ENCODE measurements at regions not wholly inside any gene's neighbourhood (a gene's known extent, or its start where the extent isn't known, plus 50 kb on each side); places are given as distances from the start of the nearest gene placed in this dataset.

DNA sequence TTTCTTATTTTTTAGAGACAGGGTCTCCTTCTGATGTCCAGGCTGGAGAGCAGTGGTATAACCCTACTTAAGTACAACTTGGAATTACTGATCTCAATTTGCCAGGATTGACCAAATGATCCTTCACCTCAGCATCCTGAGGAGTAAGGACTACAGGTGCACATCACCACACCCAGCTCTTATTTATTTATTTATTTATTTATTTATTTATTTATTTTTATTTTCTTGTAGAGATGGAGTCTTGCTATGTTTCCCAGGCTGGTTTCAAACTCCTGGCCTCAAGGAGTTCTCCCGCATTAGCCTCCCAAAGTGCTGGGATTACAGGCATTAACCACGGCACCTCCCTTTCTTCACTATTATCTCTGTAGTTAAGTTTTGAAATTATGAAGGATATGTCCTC lies 117.5 kb upstream of the NEGR1 start:
- Histone ChIP-seq H3K9me2 (ENCODE audit: insufficient read depth, low read length) (no peaks in the 10 kb centered on the region), H2AFZ (ENCODE audit: low read depth, low read length) (no peak overlapping the region), H3K9me3 (ENCODE audit: low read length) (no peaks in the 10 kb centered on the region), H3K27ac (ENCODE audit: low read length) (no peak overlapping the region), H4K20me1 (ENCODE audit: insufficient read depth) (no peaks in the 10 kb centered on the region), H3F3A (ENCODE audit: insufficient read depth, low read length, poor library complexity, severe bottlenecking) (no peaks in the 10 kb centered on the region), H3K36me3 (ENCODE audit: insufficient read depth, low read length) (no peaks in the 10 kb centered on the region), H3K79me2 (replicated peaks; ENCODE audit: insufficient read depth, low read length) (no peaks in the 10 kb centered on the region), H3K4me3 (ENCODE audit: low read length) (no peak overlapping the region), H3K4me2 (ENCODE audit: low read length) (no peak overlapping the region), H3K27me3 (ENCODE audit: insufficient read depth, low read depth, low read length) (no peaks in the 10 kb centered on the region), H3K9ac (ENCODE audit: low read length) (no peak overlapping the region)
- TF ChIP-seq EP300 (conservative IDR thresholded peaks at IDR 0.05; ENCODE audit: poor library complexity, severe bottlenecking) (no peak), RAD21 (conservative IDR thresholded peaks at IDR 0.05) (no peak), EZH2 (IDR thresholded peaks at IDR 0.05; ENCODE audit: borderline replicate concordance, insufficient read depth, low read length, poor library complexity, severe bottlenecking) (no peak), TAF1 (IDR thresholded peaks at IDR 0.05; ENCODE audit: low read depth) (no peak), POLR2AphosphoS5 (IDR thresholded peaks at IDR 0.05) (no peak), MXI1 (conservative IDR thresholded peaks at IDR 0.05; ENCODE audit: poor library complexity, severe bottlenecking) (no peak), SMC3 (conservative IDR thresholded peaks at IDR 0.05; ENCODE audit: poor library complexity) (no peak)
- TF ChIP-seq, protein P1, sequence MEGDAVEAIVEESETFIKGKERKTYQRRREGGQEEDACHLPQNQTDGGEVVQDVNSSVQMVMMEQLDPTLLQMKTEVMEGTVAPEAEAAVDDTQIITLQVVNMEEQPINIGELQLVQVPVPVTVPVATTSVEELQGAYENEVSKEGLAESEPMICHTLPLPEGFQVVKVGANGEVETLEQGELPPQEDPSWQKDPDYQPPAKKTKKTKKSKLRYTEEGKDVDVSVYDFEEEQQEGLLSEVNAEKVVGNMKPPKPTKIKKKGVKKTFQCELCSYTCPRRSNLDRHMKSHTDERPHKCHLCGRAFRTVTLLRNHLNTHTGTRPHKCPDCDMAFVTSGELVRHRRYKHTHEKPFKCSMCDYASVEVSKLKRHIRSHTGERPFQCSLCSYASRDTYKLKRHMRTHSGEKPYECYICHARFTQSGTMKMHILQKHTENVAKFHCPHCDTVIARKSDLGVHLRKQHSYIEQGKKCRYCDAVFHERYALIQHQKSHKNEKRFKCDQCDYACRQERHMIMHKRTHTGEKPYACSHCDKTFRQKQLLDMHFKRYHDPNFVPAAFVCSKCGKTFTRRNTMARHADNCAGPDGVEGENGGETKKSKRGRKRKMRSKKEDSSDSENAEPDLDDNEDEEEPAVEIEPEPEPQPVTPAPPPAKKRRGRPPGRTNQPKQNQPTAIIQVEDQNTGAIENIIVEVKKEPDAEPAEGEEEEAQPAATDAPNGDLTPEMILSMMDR (IDR thresholded peaks at IDR 0.05; ENCODE audit: poor library complexity, severe bottlenecking) = no peak
- TF ChIP-seq, protein P2, sequence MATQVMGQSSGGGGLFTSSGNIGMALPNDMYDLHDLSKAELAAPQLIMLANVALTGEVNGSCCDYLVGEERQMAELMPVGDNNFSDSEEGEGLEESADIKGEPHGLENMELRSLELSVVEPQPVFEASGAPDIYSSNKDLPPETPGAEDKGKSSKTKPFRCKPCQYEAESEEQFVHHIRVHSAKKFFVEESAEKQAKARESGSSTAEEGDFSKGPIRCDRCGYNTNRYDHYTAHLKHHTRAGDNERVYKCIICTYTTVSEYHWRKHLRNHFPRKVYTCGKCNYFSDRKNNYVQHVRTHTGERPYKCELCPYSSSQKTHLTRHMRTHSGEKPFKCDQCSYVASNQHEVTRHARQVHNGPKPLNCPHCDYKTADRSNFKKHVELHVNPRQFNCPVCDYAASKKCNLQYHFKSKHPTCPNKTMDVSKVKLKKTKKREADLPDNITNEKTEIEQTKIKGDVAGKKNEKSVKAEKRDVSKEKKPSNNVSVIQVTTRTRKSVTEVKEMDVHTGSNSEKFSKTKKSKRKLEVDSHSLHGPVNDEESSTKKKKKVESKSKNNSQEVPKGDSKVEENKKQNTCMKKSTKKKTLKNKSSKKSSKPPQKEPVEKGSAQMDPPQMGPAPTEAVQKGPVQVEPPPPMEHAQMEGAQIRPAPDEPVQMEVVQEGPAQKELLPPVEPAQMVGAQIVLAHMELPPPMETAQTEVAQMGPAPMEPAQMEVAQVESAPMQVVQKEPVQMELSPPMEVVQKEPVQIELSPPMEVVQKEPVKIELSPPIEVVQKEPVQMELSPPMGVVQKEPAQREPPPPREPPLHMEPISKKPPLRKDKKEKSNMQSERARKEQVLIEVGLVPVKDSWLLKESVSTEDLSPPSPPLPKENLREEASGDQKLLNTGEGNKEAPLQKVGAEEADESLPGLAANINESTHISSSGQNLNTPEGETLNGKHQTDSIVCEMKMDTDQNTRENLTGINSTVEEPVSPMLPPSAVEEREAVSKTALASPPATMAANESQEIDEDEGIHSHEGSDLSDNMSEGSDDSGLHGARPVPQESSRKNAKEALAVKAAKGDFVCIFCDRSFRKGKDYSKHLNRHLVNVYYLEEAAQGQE (IDR thresholded peaks at IDR 0.05; ENCODE audit: borderline replicate concordance) = no peak

DNA sequence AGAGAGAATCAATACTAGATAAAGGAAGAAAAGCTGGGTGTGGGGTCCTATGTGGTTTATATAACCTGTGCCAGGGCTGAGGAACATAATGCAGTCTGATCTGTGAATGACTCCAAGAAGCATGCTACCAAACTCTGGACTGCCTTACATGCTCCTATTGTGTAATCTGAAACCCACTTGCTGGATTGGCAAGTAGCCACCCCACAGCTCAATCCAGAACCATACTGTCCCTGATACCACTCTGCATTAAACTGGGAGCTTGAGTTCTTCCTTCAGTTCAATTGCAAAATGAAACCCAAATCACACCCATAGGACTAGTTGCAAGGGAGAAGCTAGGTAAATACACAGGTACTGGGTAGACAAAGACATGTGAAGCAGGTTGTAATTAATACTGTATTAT lies 115.4 kb upstream of the NEGR1 start:
- H3K4me3 ChIP-seq (ENCODE audit: low read length) = no peak overlapping the region

DNA sequence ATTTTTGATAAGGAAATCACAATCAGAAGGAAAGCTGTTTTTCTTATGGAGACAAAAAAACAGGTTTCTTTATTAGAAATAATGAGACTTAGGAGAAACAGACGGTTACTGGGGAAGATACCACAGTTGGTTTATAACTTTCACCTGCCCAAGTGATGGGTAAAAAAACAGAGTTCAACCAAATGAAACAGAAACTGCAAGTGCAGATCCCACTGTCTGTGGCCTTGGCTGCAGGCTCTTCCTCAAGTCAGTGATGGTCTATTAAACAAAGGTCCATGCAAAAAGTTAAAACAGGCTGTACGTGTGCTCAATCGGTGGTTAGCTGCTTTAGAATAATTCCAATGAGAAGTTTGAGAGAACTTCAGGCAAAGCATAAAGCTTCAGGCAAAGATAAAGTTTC lies 112.1 kb upstream of the NEGR1 start:
- Histone ChIP-seq H3K79me2 (replicated peaks; ENCODE audit: insufficient read depth, low read length) (no peaks in the 10 kb centered on the region), H3K9me3 (ENCODE audit: low read length) (no peaks in the 10 kb centered on the region), H3K9me2 (ENCODE audit: insufficient read depth, low read length) (no peaks in the 10 kb centered on the region), H3K27ac (ENCODE audit: low read length) (no peak overlapping the region), H4K20me1 (ENCODE audit: insufficient read depth) (no peaks in the 10 kb centered on the region), H3K27me3 (ENCODE audit: insufficient read depth, low read depth, low read length) (no peaks in the 10 kb centered on the region), H3K4me3 (ENCODE audit: low read length) (no peak overlapping the region), H3K36me3 (ENCODE audit: insufficient read depth, low read length) (no peaks in the 10 kb centered on the region), H3K4me2 (ENCODE audit: low read length) (no peak overlapping the region), H3F3A (ENCODE audit: insufficient read depth, low read length, poor library complexity, severe bottlenecking) (no peaks in the 10 kb centered on the region), H3K9ac (ENCODE audit: low read length) (no peak overlapping the region), H2AFZ (ENCODE audit: low read depth, low read length) (no peak overlapping the region)
- no peak for TF ChIP-seq MXI1 (conservative IDR thresholded peaks at IDR 0.05; ENCODE audit: poor library complexity, severe bottlenecking)
- TF ChIP-seq, protein P1 (IDR thresholded peaks at IDR 0.05; ENCODE audit: poor library complexity, severe bottlenecking) = no peak
- TF ChIP-seq, protein P2 (IDR thresholded peaks at IDR 0.05; ENCODE audit: borderline replicate concordance) = no peak
- TF ChIP-seq SMC3 (conservative IDR thresholded peaks at IDR 0.05; ENCODE audit: poor library complexity) = no peak
- no peak for TF ChIP-seq EZH2 (IDR thresholded peaks at IDR 0.05; ENCODE audit: borderline replicate concordance, insufficient read depth, low read length, poor library complexity, severe bottlenecking)
- no peak for TF ChIP-seq TAF1 (IDR thresholded peaks at IDR 0.05; ENCODE audit: low read depth)
- TF ChIP-seq POLR2AphosphoS5 (IDR thresholded peaks at IDR 0.05) = no peak
- no peak for TF ChIP-seq RAD21 (conservative IDR thresholded peaks at IDR 0.05)
- TF ChIP-seq EP300 (conservative IDR thresholded peaks at IDR 0.05; ENCODE audit: poor library complexity, severe bottlenecking) = no peak

More for the DNA sequence above, 115.4 kb upstream of the NEGR1 start:
- TF ChIP-seq POLR2AphosphoS5 (IDR thresholded peaks at IDR 0.05) = no peak
- no peaks in the 10 kb centered on the region for H3K79me2 ChIP-seq (replicated peaks; ENCODE audit: insufficient read depth, low read length)
- H3K27me3 ChIP-seq (ENCODE audit: insufficient read depth, low read depth, low read length) = no peaks in the 10 kb centered on the region
- H3K9me2 ChIP-seq (ENCODE audit: insufficient read depth, low read length) = no peaks in the 10 kb centered on the region
- H2AFZ ChIP-seq (ENCODE audit: low read depth, low read length) = no peak overlapping the region
- no peaks in the 10 kb centered on the region for H3F3A ChIP-seq (ENCODE audit: insufficient read depth, low read length, poor library complexity, severe bottlenecking)
- no peaks in the 10 kb centered on the region for H3K36me3 ChIP-seq (ENCODE audit: insufficient read depth, low read length)
- no peak overlapping the region for H3K27ac ChIP-seq (ENCODE audit: low read length)
- no peak overlapping the region for H3K9ac ChIP-seq (ENCODE audit: low read length)
- H3K4me2 ChIP-seq (ENCODE audit: low read length) = no peak overlapping the region
- H3K9me3 ChIP-seq (ENCODE audit: low read length) = no peaks in the 10 kb centered on the region
- H4K20me1 ChIP-seq (ENCODE audit: insufficient read depth) = no peaks in the 10 kb centered on the region
